ENCODE measurements at regions not wholly inside any gene's neighbourhood (a gene's known extent, or its start where the extent isn't known, plus 50 kb on each side); places are given as distances from the start of the nearest gene placed in this dataset.

GRCh38 chr10:69741252-69741651 is 60.5 kb upstream of the COL13A1 start:
- DNase-seq (ENCODE audit: low spot score), result no peak

- DNase-seq (ENCODE audit: low spot score), result no peak
These were observed 59.9 kb upstream of the COL13A1 start for GRCh38 chr10:69741671-69742355.

- DNase-seq (ENCODE audit: low spot score), result no peak
These were observed 59.4 kb upstream of the COL13A1 start for GRCh38 chr10:69742356-69742695.

GRCh38 chr10:69742928-69743602 is 58.6 kb upstream of the COL13A1 start:
- DNase-seq (ENCODE audit: low spot score), result peak; percentile 58

GRCh38 chr10:69744971-69745370 is 56.7 kb upstream of the COL13A1 start:
- no peak for DNase-seq (ENCODE audit: low spot score)

- no peak for DNase-seq (ENCODE audit: low spot score)
These were observed 56.0 kb upstream of the COL13A1 start for GRCh38 chr10:69745698-69746097.

GRCh38 chr10:69747179-69747578 is 54.5 kb upstream of the COL13A1 start:
- no peak for DNase-seq (ENCODE audit: low spot score)

- peak; percentile 47 for DNase-seq (ENCODE audit: low spot score)
These were observed 53.1 kb upstream of the COL13A1 start for GRCh38 chr10:69748621-69749020.

GRCh38 chr10:69749178-69750010 is 52.3 kb upstream of the COL13A1 start:
- DNase-seq (ENCODE audit: low spot score), result peak; percentile 67

GRCh38 chr10:69750011-69750373 is 51.7 kb upstream of the COL13A1 start:
- DNase-seq (ENCODE audit: low spot score), result no peak

GRCh38 chr10:69750725-69751124 is 51.0 kb upstream of the COL13A1 start:
- no peak for DNase-seq (ENCODE audit: low spot score)

- no peak for DNase-seq (ENCODE audit: low spot score)
These were observed 50.5 kb upstream of the COL13A1 start for GRCh38 chr10:69751214-69751613.
